ENCODE measurements at regions not wholly inside any gene's neighbourhood (a gene's known extent, or its start where the extent isn't known, plus 50 kb on each side); places are given as distances from the start of the nearest gene placed in this dataset.
A peak's percentile ranks its signal among the peaks of the same experiment; 100 is the strongest.

- no peak overlapping the region for H3K4me3 ChIP-seq
- TF ChIP-seq, protein P1, sequence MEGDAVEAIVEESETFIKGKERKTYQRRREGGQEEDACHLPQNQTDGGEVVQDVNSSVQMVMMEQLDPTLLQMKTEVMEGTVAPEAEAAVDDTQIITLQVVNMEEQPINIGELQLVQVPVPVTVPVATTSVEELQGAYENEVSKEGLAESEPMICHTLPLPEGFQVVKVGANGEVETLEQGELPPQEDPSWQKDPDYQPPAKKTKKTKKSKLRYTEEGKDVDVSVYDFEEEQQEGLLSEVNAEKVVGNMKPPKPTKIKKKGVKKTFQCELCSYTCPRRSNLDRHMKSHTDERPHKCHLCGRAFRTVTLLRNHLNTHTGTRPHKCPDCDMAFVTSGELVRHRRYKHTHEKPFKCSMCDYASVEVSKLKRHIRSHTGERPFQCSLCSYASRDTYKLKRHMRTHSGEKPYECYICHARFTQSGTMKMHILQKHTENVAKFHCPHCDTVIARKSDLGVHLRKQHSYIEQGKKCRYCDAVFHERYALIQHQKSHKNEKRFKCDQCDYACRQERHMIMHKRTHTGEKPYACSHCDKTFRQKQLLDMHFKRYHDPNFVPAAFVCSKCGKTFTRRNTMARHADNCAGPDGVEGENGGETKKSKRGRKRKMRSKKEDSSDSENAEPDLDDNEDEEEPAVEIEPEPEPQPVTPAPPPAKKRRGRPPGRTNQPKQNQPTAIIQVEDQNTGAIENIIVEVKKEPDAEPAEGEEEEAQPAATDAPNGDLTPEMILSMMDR (IDR thresholded peaks at IDR 0.05), result no peak
- no peaks in the 10 kb centered on the region for H3K4me1 ChIP-seq
- H3K27ac ChIP-seq, result no peak overlapping the region
- no peaks in the 10 kb centered on the region for H3K36me3 ChIP-seq
- no peak for DNase-seq
- intact Hi-C loops (cut with DNase I; ENCODE audit: low total_unique reads), result no loop called here
- no peaks in the 10 kb centered on the region for H3K27me3 ChIP-seq
- no peaks in the 10 kb centered on the region for H3K9me3 ChIP-seq
Observed at GRCh38 chr1:221154932-221155331, 275.7 kb downstream of the HLX start.

DNA sequence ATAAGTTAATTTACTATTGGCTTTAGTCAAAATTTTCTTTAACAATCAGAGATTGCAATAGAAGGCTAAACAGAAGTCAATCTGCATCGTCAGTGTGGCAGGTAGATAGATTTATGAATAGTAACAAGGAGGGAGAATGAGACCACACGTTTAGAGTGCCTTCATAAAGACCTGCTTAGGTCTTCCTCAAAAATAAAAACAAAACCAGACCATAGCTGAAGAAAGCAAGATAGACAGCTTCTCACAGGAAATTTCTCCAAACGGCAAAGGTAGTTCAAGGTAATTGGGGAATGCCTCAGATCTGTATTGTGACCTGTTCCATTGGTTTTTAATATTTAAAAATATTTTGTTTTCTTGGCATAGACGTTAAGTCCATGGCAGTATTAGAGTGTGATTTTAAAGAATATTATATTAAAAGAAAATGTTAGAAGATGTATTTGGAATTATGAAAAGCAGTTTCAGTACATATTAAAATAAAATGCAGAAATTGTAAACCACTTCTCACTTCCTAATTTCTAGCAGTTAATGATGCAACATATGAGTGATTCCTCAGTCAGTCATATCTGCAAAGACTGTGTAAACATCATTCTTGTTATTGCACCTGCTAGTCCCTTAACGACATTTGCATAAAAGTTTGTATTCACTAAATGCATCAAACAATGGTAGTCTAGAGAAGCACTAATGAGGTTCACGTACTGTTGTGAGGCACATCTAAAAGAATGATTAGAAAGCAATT is 278.0 kb downstream of the HLX start:
- H3K4me1 ChIP-seq, result peaks cover 0 to 2% (median 0%) of the 10 kb centered on the region in 4 donors
- H3K4me3 ChIP-seq, result no peak overlapping the region
- intact Hi-C loops (cut with DNase I; ENCODE audit: low total_unique reads), result no loop called here
- H3K27me3 ChIP-seq, result no peaks in the 10 kb centered on the region
- H3K9me3 ChIP-seq, result no peaks in the 10 kb centered on the region
- no peak overlapping the region for H3K27ac ChIP-seq
- DNase-seq, result no peak
- H3K36me3 ChIP-seq, result no peaks in the 10 kb centered on the region
- TF ChIP-seq, protein P1 (IDR thresholded peaks at IDR 0.05), result no peak

DNA sequence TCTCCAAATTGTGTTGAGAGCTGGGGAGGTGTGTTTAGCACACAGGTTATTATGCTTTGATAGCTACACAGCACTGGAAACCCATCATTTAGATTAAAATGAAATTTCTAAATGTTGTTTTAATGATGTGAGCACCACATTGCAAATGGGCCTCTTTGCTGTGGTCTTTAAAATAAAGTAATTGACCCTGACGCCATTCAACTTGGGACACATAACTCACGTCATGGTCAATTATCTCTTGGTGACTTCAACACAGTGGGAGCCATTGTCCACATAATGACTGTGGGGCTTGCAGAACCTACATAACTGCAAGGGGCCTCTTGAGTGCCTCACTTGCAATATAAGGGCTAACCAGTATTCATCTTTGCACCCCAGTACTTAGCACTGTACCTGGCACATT is 280.4 kb downstream of the HLX start:
- Histone ChIP-seq H3K27me3 (no peaks in the 10 kb centered on the region), H3K27ac (no peak overlapping the region), H3K4me1 (peaks cover 0 to 4% (median 0%) of the 10 kb centered on the region in 4 donors), H3K4me3 (no peak overlapping the region), H3K36me3 (no peaks in the 10 kb centered on the region), H3K9me3 (no peaks in the 10 kb centered on the region)
- intact Hi-C loops (cut with DNase I; ENCODE audit: low total_unique reads), result no loop called here
- TF ChIP-seq, protein P1 (IDR thresholded peaks at IDR 0.05), result no peak
- DNase-seq, result no peak

GRCh38 chr1:221161571-221162041 is 282.4 kb downstream of the HLX start:
- intact Hi-C loops (cut with DNase I; ENCODE audit: low total_unique reads), result no loop called here
- DNase-seq, result peak in 1 of 2 donors; percentile 39
- no peaks in the 10 kb centered on the region for H3K27me3 ChIP-seq
- TF ChIP-seq, protein P1 (IDR thresholded peaks at IDR 0.05), result no peak
- peaks cover 0 to 13% (median 2%) of the 10 kb centered on the region in 4 donors for H3K4me1 ChIP-seq
- H3K9me3 ChIP-seq, result no peaks in the 10 kb centered on the region
- H3K4me3 ChIP-seq, result no peak overlapping the region
- H3K36me3 ChIP-seq, result no peaks in the 10 kb centered on the region
- no peak overlapping the region for H3K27ac ChIP-seq

- H3K4me3 ChIP-seq, result no peak overlapping the region
- H3K4me1 ChIP-seq, result peaks cover 0 to 13% (median 2%) of the 10 kb centered on the region in 4 donors
- no peak for DNase-seq
- H3K36me3 ChIP-seq, result no peaks in the 10 kb centered on the region
- no peaks in the 10 kb centered on the region for H3K27me3 ChIP-seq
- no peak overlapping the region for H3K27ac ChIP-seq
- no peaks in the 10 kb centered on the region for H3K9me3 ChIP-seq
- intact Hi-C loops (cut with DNase I; ENCODE audit: low total_unique reads), result no loop called here
- TF ChIP-seq, protein P1 (IDR thresholded peaks at IDR 0.05), result no peak
Observed at GRCh38 chr1:221162352-221162751, 283.1 kb downstream of the HLX start.
